ENCODE measurements at regions not wholly inside any gene's neighbourhood (a gene's known extent, or its start where the extent isn't known, plus 50 kb on each side); places are given as distances from the start of the nearest gene placed in this dataset.
"Not testable (repeated sequence)": the region's sequence is repeated elsewhere in the genome, so short reads cannot be mapped to it uniquely, and the experiment has no call there.

DNA sequence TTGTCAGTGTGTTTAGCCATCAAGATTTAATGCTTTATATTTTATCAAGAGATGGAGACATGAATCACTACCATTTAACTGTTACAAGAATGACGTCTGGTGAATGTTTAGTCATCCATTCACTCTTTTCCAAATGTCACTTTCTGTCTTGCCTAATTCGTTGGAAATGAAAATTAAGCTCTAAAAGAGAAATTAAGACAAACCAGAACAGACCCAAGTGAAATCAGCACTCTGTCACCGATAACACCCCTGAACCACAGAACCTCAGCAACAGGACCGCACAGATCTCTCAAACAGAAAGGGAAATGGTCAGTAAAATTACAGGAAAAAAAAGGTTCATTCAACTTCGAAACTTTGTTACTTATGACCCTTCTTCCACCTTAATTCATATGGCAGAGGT, 320.9 kb downstream of the BCL2L11 start:
- TF ChIP-seq, protein P1, sequence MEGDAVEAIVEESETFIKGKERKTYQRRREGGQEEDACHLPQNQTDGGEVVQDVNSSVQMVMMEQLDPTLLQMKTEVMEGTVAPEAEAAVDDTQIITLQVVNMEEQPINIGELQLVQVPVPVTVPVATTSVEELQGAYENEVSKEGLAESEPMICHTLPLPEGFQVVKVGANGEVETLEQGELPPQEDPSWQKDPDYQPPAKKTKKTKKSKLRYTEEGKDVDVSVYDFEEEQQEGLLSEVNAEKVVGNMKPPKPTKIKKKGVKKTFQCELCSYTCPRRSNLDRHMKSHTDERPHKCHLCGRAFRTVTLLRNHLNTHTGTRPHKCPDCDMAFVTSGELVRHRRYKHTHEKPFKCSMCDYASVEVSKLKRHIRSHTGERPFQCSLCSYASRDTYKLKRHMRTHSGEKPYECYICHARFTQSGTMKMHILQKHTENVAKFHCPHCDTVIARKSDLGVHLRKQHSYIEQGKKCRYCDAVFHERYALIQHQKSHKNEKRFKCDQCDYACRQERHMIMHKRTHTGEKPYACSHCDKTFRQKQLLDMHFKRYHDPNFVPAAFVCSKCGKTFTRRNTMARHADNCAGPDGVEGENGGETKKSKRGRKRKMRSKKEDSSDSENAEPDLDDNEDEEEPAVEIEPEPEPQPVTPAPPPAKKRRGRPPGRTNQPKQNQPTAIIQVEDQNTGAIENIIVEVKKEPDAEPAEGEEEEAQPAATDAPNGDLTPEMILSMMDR (conservative IDR thresholded peaks at IDR 0.05; ENCODE audit: low read depth, low read length) = not testable (repeated sequence)
- TF ChIP-seq EZH2 (IDR thresholded peaks at IDR 0.05; ENCODE audit: low read length, unreplicated experiment); EZH2phosphoT487 (IDR thresholded peaks at IDR 0.05; ENCODE audit: borderline replicate concordance, low read length): not testable (repeated sequence)

Data from PC-3 (cell line).